G401 (cell line): ENCODE measurements at regions not wholly inside any gene's neighbourhood (a gene's known extent, or its start where the extent isn't known, plus 50 kb on each side); places are given as distances from the start of the nearest gene placed in this dataset.
A peak's percentile ranks its signal among the peaks of the same experiment; 100 is the strongest.

ENCODE experiments used
- DNase-seq: peaks from one replicate; pipeline ENCODE4 v3.0.0-alpha.2; 2015; ENCODE audit warnings: low spot score
- in situ Hi-C: cut with HindIII; loops from 2 replicates; pipeline ENCODE4 v1.10.0; 2016; ENCODE audit warnings: low sequenced_read_pairs, mixed read lengths

- no peak for DNase-seq
- in situ Hi-C loops = no loop called here
Measured at GRCh38 chr1:60245324-60245723, 171.8 kb upstream of the C1orf87 start.

DNA sequence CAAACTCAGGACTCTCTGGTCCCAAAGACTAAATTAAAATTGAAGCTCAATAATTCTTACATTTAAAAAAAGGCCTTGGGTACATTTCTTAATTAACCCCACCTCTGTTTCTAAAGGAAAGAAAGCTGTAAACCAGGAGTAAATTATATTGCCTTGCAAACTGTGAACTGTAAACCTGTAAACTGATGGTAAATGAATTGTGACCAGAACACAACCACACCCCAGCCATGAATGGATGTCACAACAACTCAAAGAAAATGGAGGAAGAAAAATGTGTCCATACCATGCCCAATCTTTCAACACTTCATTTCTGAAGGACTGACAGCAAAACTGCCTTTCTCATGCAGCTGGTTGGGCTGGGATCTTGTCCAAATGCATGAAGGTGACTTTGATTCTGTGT lies 171.3 kb upstream of the C1orf87 start:
- in situ Hi-C loops = no loop called here
- DNase-seq = no peak

DNA sequence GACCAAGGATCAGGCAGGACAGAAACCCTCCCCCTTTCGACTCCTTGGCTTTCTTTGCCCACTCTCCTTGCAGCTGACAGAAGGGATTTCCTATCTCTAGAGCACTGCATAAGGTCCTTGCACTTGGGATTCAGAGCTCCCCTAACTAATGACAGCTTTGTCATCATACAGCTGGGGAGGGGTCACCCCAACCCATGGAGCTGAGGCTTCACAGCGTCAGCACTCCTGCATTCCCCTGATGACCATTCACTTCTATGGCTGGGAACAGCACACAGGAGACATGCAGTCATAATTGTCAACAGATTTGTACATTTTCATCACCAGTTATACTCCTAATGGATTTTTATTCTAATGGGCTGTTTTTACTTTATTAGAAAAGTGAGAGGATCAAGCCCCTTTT lies 161.7 kb upstream of the C1orf87 start:
- DNase-seq = no peak
- in situ Hi-C loops = no loop called here

DNA sequence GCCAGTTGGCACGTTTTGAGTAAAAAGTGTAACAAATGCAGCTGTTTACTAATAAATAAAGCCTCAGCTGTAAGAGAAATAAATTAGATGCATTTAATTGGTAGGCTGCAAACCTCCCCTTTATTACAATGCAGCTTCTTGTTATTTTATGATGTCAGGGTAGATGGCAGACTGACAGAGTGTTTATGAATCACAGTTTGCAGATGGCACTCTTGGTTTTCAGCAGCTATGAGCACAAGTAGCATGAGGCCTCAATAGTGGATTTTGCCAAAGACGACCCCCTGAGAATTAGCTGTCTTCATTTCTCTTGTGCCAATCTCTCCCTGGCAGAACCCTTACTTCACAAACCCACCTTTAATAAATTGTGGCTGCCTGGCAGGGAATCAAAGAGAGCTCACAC lies 161.2 kb upstream of the C1orf87 start:
- in situ Hi-C loops = no loop called here
- DNase-seq = no peak

DNA sequence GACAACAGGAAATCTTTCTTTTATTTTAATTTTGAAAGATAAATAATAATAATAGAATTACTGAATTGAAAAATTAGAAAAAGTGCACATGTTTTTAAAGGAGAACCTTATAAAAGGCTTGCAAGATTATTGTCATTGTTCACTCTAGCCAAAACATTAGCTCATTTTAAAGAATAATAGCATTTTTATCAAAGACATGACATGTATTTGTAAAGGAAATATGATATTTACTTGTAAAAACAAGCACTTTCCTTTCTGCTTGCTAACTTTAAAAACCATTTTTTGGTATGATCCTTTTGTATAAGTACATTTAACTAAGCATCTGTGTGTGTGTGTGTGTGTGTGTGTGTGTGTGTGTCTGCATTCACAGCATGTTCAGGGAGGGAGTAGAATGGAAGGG lies 156.3 kb upstream of the C1orf87 start:
- DNase-seq = no peak
- in situ Hi-C loops = no loop called here

GRCh38 chr1:60228041-60228491 lies 154.5 kb upstream of the C1orf87 start:
- no peak for DNase-seq
- in situ Hi-C loops = no loop called here

- in situ Hi-C loops = no loop called here
- DNase-seq = no peak
Measured at GRCh38 chr1:60227601-60228000, 154.0 kb upstream of the C1orf87 start.

- in situ Hi-C loops = no loop called here
- peak; percentile 52 for DNase-seq
Measured at GRCh38 chr1:60225486-60225885, 151.9 kb upstream of the C1orf87 start.

- DNase-seq = no peak
- in situ Hi-C loops = no loop called here
Measured at GRCh38 chr1:60224523-60224922, 151.0 kb upstream of the C1orf87 start.

- in situ Hi-C loops = no loop called here
- DNase-seq = peak; percentile 54
Measured at GRCh38 chr1:60223158-60223557, 149.6 kb upstream of the C1orf87 start.

- in situ Hi-C loops = no loop called here
- DNase-seq = no peak
Measured at GRCh38 chr1:60222360-60223115, 149.0 kb upstream of the C1orf87 start.

DNA sequence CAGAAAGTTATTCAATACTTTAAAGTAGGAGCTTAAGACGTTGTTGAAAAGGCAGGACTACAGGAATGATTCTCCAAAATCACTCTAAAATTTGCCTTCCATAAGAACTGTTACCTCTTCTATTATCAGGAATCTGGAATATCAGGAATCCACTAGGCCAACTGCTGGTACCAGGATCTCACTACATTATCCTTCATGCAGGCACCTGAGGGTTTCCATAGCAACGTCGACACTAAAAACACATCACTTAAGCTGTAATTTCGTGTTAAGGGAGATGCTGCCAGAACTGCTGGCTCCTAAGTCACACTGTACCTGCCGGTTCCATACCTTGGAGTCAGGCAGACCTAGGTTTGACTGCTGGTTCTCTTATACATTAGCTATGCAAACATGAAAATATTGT lies 139.7 kb upstream of the C1orf87 start:
- DNase-seq = no peak
- in situ Hi-C loops = no loop called here

GRCh38 chr1:60196026-60196425 lies 122.5 kb upstream of the C1orf87 start:
- in situ Hi-C loops = no loop called here
- DNase-seq = no peak

GRCh38 chr1:60185684-60186083 lies 112.1 kb upstream of the C1orf87 start:
- in situ Hi-C loops = no loop called here
- no peak for DNase-seq

DNA sequence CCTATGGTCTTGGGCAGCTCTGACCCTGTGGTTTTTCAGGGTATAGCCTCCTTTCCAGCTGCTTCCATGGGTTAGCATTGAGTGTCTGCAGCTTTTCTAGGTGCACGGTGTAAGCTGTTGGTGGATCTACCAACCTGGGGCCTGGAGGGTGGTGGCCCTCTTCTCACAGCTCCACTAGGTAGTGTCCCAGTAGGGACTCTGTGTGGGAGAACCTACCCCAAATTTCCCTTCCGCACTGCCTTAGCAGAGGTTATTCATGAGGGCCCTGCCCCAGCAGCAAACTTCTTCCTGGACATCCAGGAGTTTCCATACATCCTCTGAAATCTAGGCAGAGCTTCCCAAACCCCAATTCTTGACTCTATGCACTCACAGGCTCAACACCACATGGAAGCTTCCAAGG lies 111.0 kb upstream of the C1orf87 start:
- in situ Hi-C loops = no loop called here
- no peak for DNase-seq

DNA sequence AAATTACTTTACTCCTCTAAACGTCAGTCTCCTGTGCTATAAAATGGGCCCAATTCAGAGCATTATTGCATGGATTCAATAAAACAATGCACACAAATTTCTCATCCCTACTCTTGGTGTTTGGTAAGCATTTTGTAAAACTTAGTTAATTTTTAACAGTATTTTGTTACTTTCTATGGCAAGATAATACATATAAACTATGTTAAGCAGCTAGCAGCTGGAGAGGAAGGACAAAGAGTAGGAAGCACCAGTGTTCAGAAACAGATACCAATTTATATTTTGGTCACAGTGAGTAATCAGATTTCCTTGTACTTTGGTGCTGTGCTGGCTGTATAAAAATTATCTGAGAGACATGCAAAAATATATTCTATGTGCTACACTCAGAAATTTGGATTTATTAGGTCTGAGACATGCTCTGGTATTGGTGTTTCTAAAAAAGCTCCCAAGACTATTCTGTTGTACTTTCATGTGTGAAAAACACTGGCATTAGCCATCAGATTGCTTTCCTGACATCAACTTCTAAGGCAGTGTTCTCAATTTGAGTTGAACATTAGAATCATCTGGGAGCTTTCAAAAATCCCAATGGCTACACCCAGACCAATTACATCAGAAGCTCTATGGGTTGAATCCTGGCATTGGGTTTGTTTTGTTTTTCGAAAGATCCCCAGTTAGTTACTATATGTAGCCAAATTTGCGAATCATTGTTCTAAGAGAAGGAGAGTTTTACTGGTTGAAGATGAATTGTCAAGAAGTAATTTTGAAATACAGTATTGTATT lies 100.3 kb upstream of the C1orf87 start:
- in situ Hi-C loops = no loop called here
- no peak for DNase-seq

- in situ Hi-C loops = no loop called here
- DNase-seq = no peak
Measured at GRCh38 chr1:60173006-60173405, 99.4 kb upstream of the C1orf87 start.

DNA sequence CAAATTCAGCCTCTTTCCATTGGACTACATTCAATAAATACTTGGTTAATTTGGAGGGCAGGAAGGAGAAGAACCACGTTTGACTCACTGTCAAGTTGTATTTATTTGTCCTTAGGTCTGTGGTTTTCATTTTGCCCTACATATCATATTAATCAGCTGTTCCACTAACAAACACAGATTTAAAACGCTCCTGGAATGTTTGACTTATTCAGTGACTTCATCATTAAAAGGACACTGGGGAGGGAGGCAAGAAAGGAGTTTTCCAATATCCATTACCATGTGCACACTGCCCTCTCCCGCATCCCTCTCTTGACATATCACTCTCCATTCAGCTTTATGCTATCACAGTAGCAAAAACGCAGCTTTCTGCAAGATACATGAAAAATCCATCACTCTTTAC lies 98.2 kb upstream of the C1orf87 start:
- in situ Hi-C loops = no loop called here
- DNase-seq = no peak

DNA sequence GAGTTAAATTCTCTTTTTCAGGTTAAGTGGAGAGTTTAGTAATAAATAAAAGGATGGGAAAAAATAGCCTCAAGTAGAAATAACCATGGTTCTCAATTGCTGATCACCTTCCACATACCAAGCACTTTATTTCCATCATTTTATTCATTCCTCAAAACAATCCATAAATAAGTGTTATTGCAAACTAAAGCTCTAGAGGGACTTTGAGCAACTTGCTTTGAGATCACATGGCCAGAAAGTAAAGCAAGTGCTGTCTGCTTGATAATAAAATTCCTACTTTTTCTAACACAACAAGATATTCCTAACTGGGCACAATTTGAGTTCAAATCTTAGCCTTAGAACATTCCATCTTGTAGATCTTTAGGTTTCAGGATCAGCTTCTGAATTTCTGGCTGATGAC lies 97.1 kb upstream of the C1orf87 start:
- DNase-seq = no peak
- in situ Hi-C loops = no loop called here

DNA sequence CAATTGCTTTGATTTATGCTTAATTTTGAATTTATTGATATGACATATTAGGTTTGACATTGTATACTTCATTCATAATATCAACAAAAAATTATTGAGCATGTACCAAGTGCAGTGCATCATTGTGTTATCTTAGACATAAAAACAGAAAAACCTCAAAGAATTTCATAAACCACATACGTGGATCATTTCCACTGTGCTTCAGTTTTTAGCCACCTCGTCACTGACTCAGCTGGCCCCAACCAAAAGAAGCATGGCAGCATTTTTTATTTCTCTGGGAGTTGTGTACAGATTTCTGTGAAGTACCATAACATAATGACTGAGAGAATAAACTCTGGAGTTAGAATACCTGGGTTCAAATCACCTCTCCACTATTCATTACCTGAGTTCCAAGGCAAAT lies 95.6 kb upstream of the C1orf87 start:
- in situ Hi-C loops = no loop called here
- DNase-seq = no peak

- no peak for DNase-seq
- in situ Hi-C loops = no loop called here
Measured at GRCh38 chr1:60162936-60163335, 89.4 kb upstream of the C1orf87 start.
